ENCODE measurements at regions not wholly inside any gene's neighbourhood (a gene's known extent, or its start where the extent isn't known, plus 50 kb on each side); places are given as distances from the start of the nearest gene placed in this dataset.

DNA sequence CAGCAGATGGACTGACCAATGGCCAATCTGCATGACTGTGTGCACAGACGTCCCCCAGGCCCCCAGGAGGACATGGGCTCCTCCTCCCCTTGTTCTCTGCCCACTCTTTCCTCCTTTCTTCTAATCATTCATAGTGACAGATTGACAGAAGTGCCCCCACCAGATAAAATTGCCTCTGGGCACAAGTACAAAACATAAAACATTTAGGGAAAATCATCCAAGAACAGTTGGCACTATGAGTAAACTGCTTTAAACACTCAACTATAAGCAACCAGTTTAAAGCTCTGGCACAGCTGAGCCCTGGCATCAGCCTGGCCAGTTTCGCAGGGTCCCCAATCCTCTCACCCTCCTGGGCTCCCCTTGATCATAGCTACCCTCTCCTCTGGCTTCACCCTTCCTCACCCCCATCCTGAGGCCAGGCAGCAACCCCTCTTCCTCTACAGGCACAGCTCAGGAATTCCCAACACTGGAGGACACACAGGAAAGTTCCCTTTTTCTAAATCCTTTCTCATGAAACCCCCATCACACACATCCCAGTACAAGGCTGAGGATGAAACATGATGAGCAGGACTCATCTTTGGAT, 232.9 kb downstream of the BUD13 start:
- Histone ChIP-seq H3K9me2 (ENCODE audit: low read depth, low read length) (no peaks in the 10 kb centered on the region), H3K79me2 (ENCODE audit: insufficient read depth, low read length) (no peaks in the 10 kb centered on the region), H3K27ac (ENCODE audit: low read depth, low read length, poor library complexity, severe bottlenecking) (no peak overlapping the region), H3F3A (ENCODE audit: insufficient read depth, low read length) (no peaks in the 10 kb centered on the region), H3K4me2 (ENCODE audit: low read length) (no peak overlapping the region), H3K36me3 (ENCODE audit: insufficient read depth, low read length) (no peaks in the 10 kb centered on the region), H2AFZ (ENCODE audit: low read length) (no peak overlapping the region), H3K9ac (ENCODE audit: low read length) (no peak overlapping the region), H3K9me3 (ENCODE audit: low read length) (no peaks in the 10 kb centered on the region), H3K4me3 (ENCODE audit: low read depth, low read length, poor library complexity, severe bottlenecking) (no peak overlapping the region), H3K4me1 (ENCODE audit: insufficient read depth, low read length, severe bottlenecking) (no peaks in the 10 kb centered on the region), H3K27me3 (ENCODE audit: insufficient read depth, low read length) (no peaks in the 10 kb centered on the region), H4K20me1 (ENCODE audit: insufficient read depth, low read length) (no peaks in the 10 kb centered on the region)
- TF ChIP-seq, protein P1, sequence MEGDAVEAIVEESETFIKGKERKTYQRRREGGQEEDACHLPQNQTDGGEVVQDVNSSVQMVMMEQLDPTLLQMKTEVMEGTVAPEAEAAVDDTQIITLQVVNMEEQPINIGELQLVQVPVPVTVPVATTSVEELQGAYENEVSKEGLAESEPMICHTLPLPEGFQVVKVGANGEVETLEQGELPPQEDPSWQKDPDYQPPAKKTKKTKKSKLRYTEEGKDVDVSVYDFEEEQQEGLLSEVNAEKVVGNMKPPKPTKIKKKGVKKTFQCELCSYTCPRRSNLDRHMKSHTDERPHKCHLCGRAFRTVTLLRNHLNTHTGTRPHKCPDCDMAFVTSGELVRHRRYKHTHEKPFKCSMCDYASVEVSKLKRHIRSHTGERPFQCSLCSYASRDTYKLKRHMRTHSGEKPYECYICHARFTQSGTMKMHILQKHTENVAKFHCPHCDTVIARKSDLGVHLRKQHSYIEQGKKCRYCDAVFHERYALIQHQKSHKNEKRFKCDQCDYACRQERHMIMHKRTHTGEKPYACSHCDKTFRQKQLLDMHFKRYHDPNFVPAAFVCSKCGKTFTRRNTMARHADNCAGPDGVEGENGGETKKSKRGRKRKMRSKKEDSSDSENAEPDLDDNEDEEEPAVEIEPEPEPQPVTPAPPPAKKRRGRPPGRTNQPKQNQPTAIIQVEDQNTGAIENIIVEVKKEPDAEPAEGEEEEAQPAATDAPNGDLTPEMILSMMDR (IDR thresholded peaks at IDR 0.05; ENCODE audit: low read length): no peak
- no peak for TF ChIP-seq EZH2 (IDR thresholded peaks at IDR 0.05; ENCODE audit: borderline replicate concordance, low read length)

DNA sequence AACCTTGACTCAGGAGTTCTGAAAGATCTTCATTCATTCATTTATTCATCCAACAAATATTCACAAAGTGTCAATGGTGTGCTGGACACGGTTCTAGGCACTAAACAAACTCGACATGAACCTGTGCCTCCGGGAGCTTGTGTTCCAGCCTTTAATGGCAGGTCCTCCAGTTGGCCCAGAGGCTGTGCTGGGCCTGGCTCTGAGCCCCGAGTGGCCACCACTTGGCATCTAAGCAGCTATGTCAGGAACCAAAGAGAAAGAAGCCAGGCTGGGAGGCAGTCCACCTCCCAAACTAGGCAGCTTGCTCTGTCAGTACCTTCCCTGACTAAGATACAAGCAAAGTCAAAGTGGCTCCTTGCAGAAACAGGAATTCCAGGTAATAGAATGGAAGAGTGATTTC, 233.6 kb downstream of the BUD13 start:
- TF ChIP-seq, protein P1 (IDR thresholded peaks at IDR 0.05; ENCODE audit: low read length): no peak
- no peak for TF ChIP-seq EZH2 (IDR thresholded peaks at IDR 0.05; ENCODE audit: borderline replicate concordance, low read length)
- no peaks in the 10 kb centered on the region for H3K27me3 ChIP-seq (ENCODE audit: insufficient read depth, low read length)

DNA sequence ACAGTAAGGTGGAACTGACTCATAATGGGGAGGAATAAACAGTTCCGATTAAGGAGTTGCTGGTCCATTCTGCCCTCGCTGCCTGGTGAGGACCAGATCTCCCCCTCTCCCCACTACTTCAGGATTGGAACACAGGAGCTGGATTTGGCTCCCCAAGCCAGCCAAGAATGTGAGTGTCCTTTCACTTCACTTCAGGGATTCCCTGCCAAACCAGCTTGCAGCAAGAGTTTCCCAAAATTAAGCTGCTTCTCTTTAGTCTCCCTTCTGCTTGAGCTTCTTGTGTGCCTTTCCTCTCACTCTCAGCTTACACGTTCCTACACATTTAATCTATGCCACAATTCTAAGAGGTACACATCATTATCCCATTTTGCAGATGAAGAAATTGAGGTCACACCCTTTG, 234.1 kb downstream of the BUD13 start:
- Histone ChIP-seq H3K4me2 (ENCODE audit: low read length) (no peak overlapping the region), H3K4me3 (ENCODE audit: low read depth, low read length, poor library complexity, severe bottlenecking) (no peak overlapping the region), H3K9me3 (ENCODE audit: low read length) (no peaks in the 10 kb centered on the region), H4K20me1 (ENCODE audit: insufficient read depth, low read length) (no peaks in the 10 kb centered on the region), H3K27me3 (ENCODE audit: insufficient read depth, low read length) (no peaks in the 10 kb centered on the region), H3K27ac (ENCODE audit: low read depth, low read length, poor library complexity, severe bottlenecking) (no peak overlapping the region), H3K79me2 (ENCODE audit: insufficient read depth, low read length) (no peaks in the 10 kb centered on the region), H3K36me3 (ENCODE audit: insufficient read depth, low read length) (no peaks in the 10 kb centered on the region), H3K9me2 (ENCODE audit: low read depth, low read length) (no peaks in the 10 kb centered on the region), H2AFZ (ENCODE audit: low read length) (no peak overlapping the region), H3K9ac (ENCODE audit: low read length) (no peak overlapping the region), H3K4me1 (ENCODE audit: insufficient read depth, low read length, severe bottlenecking) (no peaks in the 10 kb centered on the region), H3F3A (ENCODE audit: insufficient read depth, low read length) (no peaks in the 10 kb centered on the region)
- TF ChIP-seq EZH2 (IDR thresholded peaks at IDR 0.05; ENCODE audit: borderline replicate concordance, low read length): no peak
- TF ChIP-seq, protein P1 (IDR thresholded peaks at IDR 0.05; ENCODE audit: low read length): no peak

More for the DNA sequence above, 233.6 kb downstream of the BUD13 start:
- Histone ChIP-seq H3K27ac (ENCODE audit: low read depth, low read length, poor library complexity, severe bottlenecking) (no peak overlapping the region), H3F3A (ENCODE audit: insufficient read depth, low read length) (no peaks in the 10 kb centered on the region), H3K4me2 (ENCODE audit: low read length) (no peak overlapping the region), H3K79me2 (ENCODE audit: insufficient read depth, low read length) (no peaks in the 10 kb centered on the region), H2AFZ (ENCODE audit: low read length) (no peak overlapping the region), H3K9me2 (ENCODE audit: low read depth, low read length) (no peaks in the 10 kb centered on the region), H3K9me3 (ENCODE audit: low read length) (no peaks in the 10 kb centered on the region), H3K4me1 (ENCODE audit: insufficient read depth, low read length, severe bottlenecking) (no peaks in the 10 kb centered on the region), H3K9ac (ENCODE audit: low read length) (no peak overlapping the region), H4K20me1 (ENCODE audit: insufficient read depth, low read length) (no peaks in the 10 kb centered on the region), H3K36me3 (ENCODE audit: insufficient read depth, low read length) (no peaks in the 10 kb centered on the region), H3K4me3 (ENCODE audit: low read depth, low read length, poor library complexity, severe bottlenecking) (no peak overlapping the region)

Data from OCI-LY1 (cell line).